HUES48 (cell line): ENCODE measurements at regions not wholly inside any gene's neighbourhood (a gene's known extent, or its start where the extent isn't known, plus 50 kb on each side); places are given as distances from the start of the nearest gene placed in this dataset.

Source experiments
- H3K27ac ChIP-seq: one replicate; pipeline ENCODE4 v1.7.0; 2013; ENCODE audit warnings: low read depth, low read length, inconsistent platforms
- H3K27me3 ChIP-seq: 2 replicates; pipeline ENCODE4 v1.6.1; 2013; ENCODE audit warnings: mild to moderate bottlenecking, low read length; ENCODE audit not compliant: control insufficient read depth, insufficient read depth
- H3K36me3 ChIP-seq: 2 replicates; pipeline ENCODE4 v1.6.1; 2013; ENCODE audit warnings: low read length; ENCODE audit not compliant: control insufficient read depth, insufficient read depth
- H3K4me1 ChIP-seq: 2 replicates; pipeline ENCODE4 v1.6.1; 2013; ENCODE audit warnings: mild to moderate bottlenecking, low read length; ENCODE audit not compliant: control insufficient read depth, insufficient read depth
- H3K4me3 ChIP-seq: 2 replicates; pipeline ENCODE4 v1.5.1; 2013; ENCODE audit warnings: mild to moderate bottlenecking, low read depth, low read length
- H3K9ac ChIP-seq: 2 replicates; pipeline ENCODE4 v1.6.1; 2013; ENCODE audit warnings: mild to moderate bottlenecking, low read depth, low read length, moderate library complexity
- H3K9me3 ChIP-seq: 2 replicates; pipeline ENCODE4 v1.6.1; 2013; ENCODE audit warnings: low read length; ENCODE audit not compliant: control insufficient read depth, insufficient read depth

DNA sequence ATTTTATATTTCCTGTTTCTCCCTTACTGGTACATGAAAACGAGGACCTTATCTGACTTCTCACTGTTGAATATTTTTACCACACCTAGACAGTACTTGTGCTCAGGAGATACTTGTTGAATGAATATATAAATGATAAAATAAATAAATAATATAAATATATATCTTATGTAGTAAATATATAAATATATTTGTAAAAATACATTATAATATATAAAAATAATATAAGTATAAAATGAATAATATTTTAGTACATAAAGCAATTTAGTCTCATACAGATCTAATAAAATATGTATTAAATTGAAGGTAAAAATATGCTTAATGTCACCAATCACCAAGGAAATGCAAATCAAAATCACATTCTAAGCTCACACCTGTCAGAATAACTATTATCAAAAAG lies 360.6 kb downstream of the EFNA5 start:
- no peaks in the 10 kb centered on the region for H3K4me1 ChIP-seq
- no peak overlapping the region for H3K27ac ChIP-seq
- no peaks in the 10 kb centered on the region for H3K27me3 ChIP-seq
- H3K4me3 ChIP-seq, result no peak overlapping the region
- H3K9me3 ChIP-seq, result no peaks in the 10 kb centered on the region
- no peaks in the 10 kb centered on the region for H3K36me3 ChIP-seq
- H3K9ac ChIP-seq, result no peak overlapping the region

- H3K27ac ChIP-seq, result no peak overlapping the region
- no peak overlapping the region for H3K4me3 ChIP-seq
- H3K9me3 ChIP-seq, result no peaks in the 10 kb centered on the region
- no peaks in the 10 kb centered on the region for H3K4me1 ChIP-seq
- no peaks in the 10 kb centered on the region for H3K36me3 ChIP-seq
- H3K9ac ChIP-seq, result no peak overlapping the region
- H3K27me3 ChIP-seq, result no peaks in the 10 kb centered on the region
Measured at GRCh38 chr5:107306594-107306993, 364.1 kb downstream of the EFNA5 start.

DNA sequence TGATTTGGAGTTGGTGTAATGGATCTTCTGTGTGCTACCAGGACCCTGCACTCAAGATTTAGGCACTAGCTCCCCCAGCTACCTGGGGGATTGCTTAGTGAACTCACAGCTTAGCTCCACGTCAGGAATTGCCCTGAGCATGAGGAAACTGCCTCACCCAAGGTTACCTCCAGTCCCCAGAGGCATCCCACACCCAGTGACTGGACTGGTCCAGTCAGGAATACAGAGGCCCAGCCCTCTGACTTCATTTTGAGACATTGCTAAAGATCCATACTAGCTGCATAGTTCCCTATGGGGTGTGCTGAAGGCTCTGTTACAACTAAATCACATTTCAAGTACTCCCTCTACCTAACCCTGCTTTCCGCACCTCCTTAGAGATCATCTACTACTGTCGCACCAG lies 364.7 kb downstream of the EFNA5 start:
- H3K9me3 ChIP-seq, result no peaks in the 10 kb centered on the region
- no peak overlapping the region for H3K27ac ChIP-seq
- H3K36me3 ChIP-seq, result no peaks in the 10 kb centered on the region

DNA sequence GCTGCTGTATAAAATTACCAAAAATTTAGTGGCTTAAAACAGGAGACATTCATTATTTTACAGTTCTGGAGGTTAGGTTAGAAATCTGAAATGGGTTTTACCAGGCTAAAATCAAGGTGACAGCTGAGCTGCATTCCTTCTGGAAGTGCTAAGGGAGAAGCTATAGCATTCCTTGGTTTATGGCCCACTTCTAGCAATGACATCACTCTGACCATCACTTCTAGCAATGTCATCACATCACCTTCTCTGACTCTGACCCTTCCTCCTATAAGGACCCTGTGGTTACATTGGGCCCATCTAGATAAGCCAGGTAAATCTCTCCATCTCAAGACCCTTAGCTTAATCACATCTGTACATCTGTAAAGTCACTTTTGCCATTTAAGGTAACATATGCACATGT lies 366.1 kb downstream of the EFNA5 start:
- H3K36me3 ChIP-seq, result no peaks in the 10 kb centered on the region
- no peaks in the 10 kb centered on the region for H3K9me3 ChIP-seq
- no peaks in the 10 kb centered on the region for H3K27me3 ChIP-seq
- H3K9ac ChIP-seq, result no peak overlapping the region
- no peak overlapping the region for H3K4me3 ChIP-seq
- no peak overlapping the region for H3K27ac ChIP-seq
- H3K4me1 ChIP-seq, result peaks cover 12% of the 10 kb centered on the region

More for the DNA sequence above, 364.7 kb downstream of the EFNA5 start:
- H3K27me3 ChIP-seq, result no peaks in the 10 kb centered on the region
- no peak overlapping the region for H3K4me3 ChIP-seq
- H3K4me1 ChIP-seq, result peaks cover 5% of the 10 kb centered on the region
- H3K9ac ChIP-seq, result no peak overlapping the region

DNA sequence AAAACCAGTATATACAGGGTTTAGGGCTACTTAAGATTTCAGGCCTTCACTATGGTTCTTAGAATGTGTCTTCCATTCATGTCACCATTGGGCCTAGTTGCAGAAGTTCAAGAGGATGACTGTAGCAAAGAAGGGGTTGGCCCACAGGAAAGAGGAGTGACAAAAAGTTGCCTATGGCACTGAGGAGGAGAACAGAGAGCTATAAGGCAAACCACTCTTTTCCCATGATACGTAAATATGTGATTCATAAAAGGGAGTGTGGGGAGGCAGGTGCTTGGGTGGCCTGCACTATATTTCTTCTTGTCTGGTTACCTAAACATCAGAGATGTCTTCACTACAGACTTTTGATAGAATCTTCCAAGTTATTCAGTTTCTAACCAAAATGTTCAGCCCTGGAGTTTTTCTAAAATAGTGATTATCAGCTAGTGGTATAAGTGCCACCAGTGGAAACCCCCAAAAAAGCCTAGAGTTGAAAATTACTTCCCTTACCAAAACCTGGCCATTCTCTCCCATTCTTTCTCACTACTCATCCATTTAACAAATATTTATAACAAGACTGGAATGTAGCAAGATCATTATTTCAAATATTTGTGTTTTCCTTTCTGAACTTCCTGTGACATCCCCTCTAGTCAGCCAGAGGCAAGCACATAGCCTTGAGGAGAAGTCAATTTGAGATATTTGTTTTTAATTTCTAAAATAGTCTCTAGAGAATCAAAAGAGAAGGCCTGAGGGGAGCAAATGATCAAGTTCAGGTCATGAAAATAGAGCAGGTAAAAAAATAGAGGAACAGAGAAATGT lies 367.4 kb downstream of the EFNA5 start:
- Histone ChIP-seq H3K9me3 (no peaks in the 10 kb centered on the region), H3K27me3 (no peaks in the 10 kb centered on the region), H3K4me1 (peaks cover 12% of the 10 kb centered on the region), H3K4me3 (no peak overlapping the region), H3K36me3 (no peaks in the 10 kb centered on the region), H3K9ac (no peak overlapping the region), H3K27ac (no peak overlapping the region)

GRCh38 chr5:107302441-107302840 lies 368.3 kb downstream of the EFNA5 start:
- Histone ChIP-seq H3K4me1 (peaks cover 12% of the 10 kb centered on the region), H3K4me3 (no peak overlapping the region), H3K9ac (no peak overlapping the region), H3K36me3 (no peaks in the 10 kb centered on the region), H3K27ac (no peak overlapping the region), H3K27me3 (no peaks in the 10 kb centered on the region), H3K9me3 (no peaks in the 10 kb centered on the region)

DNA sequence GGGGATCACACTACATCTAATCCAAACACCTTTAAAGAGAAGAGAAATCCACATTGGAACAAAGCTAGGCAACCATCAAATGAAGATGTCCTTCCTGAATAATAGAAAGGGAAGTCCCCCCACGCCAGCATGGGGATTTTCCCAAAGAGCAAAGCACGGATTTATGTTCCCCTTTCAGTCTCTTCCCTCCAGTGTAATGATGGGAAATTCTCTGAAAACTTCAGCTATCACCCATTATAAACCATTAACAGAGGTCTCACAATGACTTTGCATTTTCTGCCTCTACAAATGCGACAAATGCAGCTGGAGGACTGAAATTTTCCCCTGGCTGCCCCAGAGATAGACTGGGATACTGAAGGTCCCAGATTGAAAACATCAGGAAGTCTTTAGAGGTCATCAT lies 368.7 kb downstream of the EFNA5 start:
- Histone ChIP-seq H3K9ac (no peak overlapping the region), H3K27me3 (no peaks in the 10 kb centered on the region), H3K36me3 (no peaks in the 10 kb centered on the region), H3K27ac (no peak overlapping the region), H3K4me3 (no peak overlapping the region), H3K4me1 (peaks cover 12% of the 10 kb centered on the region), H3K9me3 (no peaks in the 10 kb centered on the region)

- H3K4me1 ChIP-seq, result peaks cover 12% of the 10 kb centered on the region
- H3K27ac ChIP-seq, result peak overlapping the region; percentile 43
- H3K27me3 ChIP-seq, result no peaks in the 10 kb centered on the region
- no peaks in the 10 kb centered on the region for H3K36me3 ChIP-seq
- H3K9ac ChIP-seq, result no peak overlapping the region
- H3K4me3 ChIP-seq, result no peak overlapping the region
- no peaks in the 10 kb centered on the region for H3K9me3 ChIP-seq
Measured at GRCh38 chr5:107300721-107301327, 369.9 kb downstream of the EFNA5 start.

DNA sequence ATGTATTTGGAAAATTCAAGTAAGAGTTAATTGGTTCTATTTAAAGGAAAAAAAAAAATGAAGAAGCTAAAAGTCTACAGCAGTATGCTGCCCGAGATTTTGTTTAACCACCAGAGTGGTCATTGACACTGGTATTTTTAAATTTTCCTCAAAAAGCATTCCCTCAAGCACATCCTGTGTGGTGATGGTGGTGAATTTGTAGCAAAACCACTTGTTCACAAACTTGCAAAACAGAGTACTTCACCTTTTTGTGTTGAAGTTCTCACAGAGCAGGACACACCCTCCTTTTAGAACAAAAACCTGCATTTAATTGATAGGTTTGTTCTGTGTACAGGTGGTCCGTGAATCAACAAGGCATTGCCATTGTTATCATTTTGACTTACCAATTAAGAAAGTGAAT lies 374.2 kb downstream of the EFNA5 start:
- H3K27ac ChIP-seq, result no peak overlapping the region
- peaks cover 12% of the 10 kb centered on the region for H3K4me1 ChIP-seq
- no peak overlapping the region for H3K9ac ChIP-seq
- H3K4me3 ChIP-seq, result no peak overlapping the region
- H3K27me3 ChIP-seq, result no peaks in the 10 kb centered on the region
- no peaks in the 10 kb centered on the region for H3K9me3 ChIP-seq
- H3K36me3 ChIP-seq, result no peaks in the 10 kb centered on the region

GRCh38 chr5:107295914-107296313 lies 374.8 kb downstream of the EFNA5 start:
- H3K4me1 ChIP-seq, result peaks cover 7% of the 10 kb centered on the region; the same call in 1 of the 2 replicates
- H3K9ac ChIP-seq, result no peak overlapping the region
- H3K27me3 ChIP-seq, result no peaks in the 10 kb centered on the region
- no peaks in the 10 kb centered on the region for H3K9me3 ChIP-seq
- H3K4me3 ChIP-seq, result no peak overlapping the region
- H3K36me3 ChIP-seq, result no peaks in the 10 kb centered on the region
- H3K27ac ChIP-seq, result no peak overlapping the region

DNA sequence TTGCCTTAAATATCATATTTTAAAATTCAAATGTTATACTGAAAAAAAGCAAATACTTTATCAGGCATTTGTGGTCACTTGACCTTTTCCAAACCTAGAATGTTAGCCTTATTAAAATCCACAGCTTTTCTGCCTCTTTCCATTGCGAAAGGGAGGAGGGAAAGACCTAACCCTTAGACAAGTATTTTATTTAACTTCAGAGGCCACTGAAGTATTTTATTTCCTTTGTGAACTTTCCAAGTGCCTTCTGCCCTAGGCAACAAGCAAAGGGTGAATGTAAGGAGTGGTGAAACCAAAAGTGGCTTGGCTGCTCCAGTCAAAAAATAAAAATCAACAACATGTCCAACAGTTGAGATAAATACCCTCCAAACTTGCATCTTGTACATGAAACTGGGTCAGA lies 376.1 kb downstream of the EFNA5 start:
- Histone ChIP-seq H3K4me3 (no peak overlapping the region), H3K27me3 (no peaks in the 10 kb centered on the region), H3K9me3 (no peaks in the 10 kb centered on the region), H3K27ac (no peak overlapping the region), H3K9ac (no peak overlapping the region), H3K36me3 (no peaks in the 10 kb centered on the region), H3K4me1 (no peaks in the 10 kb centered on the region; the same call in 1 of the 2 replicates)
